B cell (primary cell): ENCODE measurements at regions not wholly inside any gene's neighbourhood (a gene's known extent, or its start where the extent isn't known, plus 50 kb on each side); places are given as distances from the start of the nearest gene placed in this dataset.
"Not testable (repeated sequence)": the region's sequence is repeated elsewhere in the genome, so short reads cannot be mapped to it uniquely, and the experiment has no call there.

ENCODE experiments used
- ATAC-seq: fragments of 200-7000 bp; cut with Tn5 transposase; one replicate; pipeline ENCODE4 v1.10.0; 2021; ENCODE audit warnings: low read depth, mild to moderate bottlenecking, moderate number of reproducible peaks, moderate library complexity
- CTCF ChIA-PET: fragments of 350-600 bp; sonication (Branson Sonifier 250); formaldehyde crosslinking; loops from one replicate; lab custom pipeline; 2021; ENCODE audit warnings: antibody characterized with exemption, inconsistent platforms; lab: Charles Lee
- POLR2A ChIA-PET: fragments of 350-600 bp; sonication (Branson Sonifier 250); formaldehyde crosslinking; loops from one replicate; lab custom pipeline; 2021; ENCODE audit warnings: antibody characterized with exemption; lab: Charles Lee
- DNase-seq: peaks from one replicate; pipeline ENCODE4 v3.0.0; 2013
- H2AFZ ChIP-seq: 2 replicates; pipeline ENCODE4 v1.6.1; 2012; ENCODE audit warnings: mild to moderate bottlenecking, low read depth, low read length; ENCODE audit not compliant: insufficient read depth, poor library complexity, severe bottlenecking
- H3K27ac ChIP-seq, 2 donors: 1 replicate in 1 of 2; 2 replicates in 1 of 2; pipeline ENCODE4 v1.5.1; 2012 to 2013; ENCODE audit warnings: low read length in 2 of 2, mild to moderate bottlenecking in 2 of 2, moderate library complexity in 1 of 2
- H3K27me3 ChIP-seq, 4 experiments: fragments of 200-600 bp in 1 of 4; sonication (generic) in 1 of 4; replicated peaks in 1 of 4; 1 replicate in 2 of 4; 2 replicates in 2 of 4; pipeline versions ENCODE4 v1.6.1 to v1.7.0; 2013 to 2016; ENCODE audit warnings: low read length in 3 of 4, mild to moderate bottlenecking in 2 of 4, mixed read lengths in 1 of 4, moderate library complexity in 1 of 4; ENCODE audit not compliant: insufficient read depth in 4 of 4, control insufficient read depth in 3 of 4; ENCODE audit errors: control extremely low read depth in 1 of 4
- H3K36me3 ChIP-seq, 2 experiments: replicated peaks in 1 of 2; 1 replicate in 1 of 2; 2 replicates in 1 of 2; pipeline versions ENCODE4 v1.6.1 to v1.7.1; 2013; ENCODE audit warnings: low read length in 1 of 2; ENCODE audit not compliant: insufficient read depth in 2 of 2, control insufficient read depth in 1 of 2; ENCODE audit errors: control extremely low read depth in 1 of 2, extremely low read depth in 1 of 2
- H3K4me1 ChIP-seq, 2 donors: fragments of 200-600 bp in 1 of 2; sonication (generic) in 1 of 2; 1 replicate in 1 of 2; 2 replicates in 1 of 2; pipeline versions ENCODE4 v1.5.1 to v1.6.1; 2013 to 2017; ENCODE audit warnings: low read length in 2 of 2; ENCODE audit not compliant: control insufficient read depth in 2 of 2, insufficient read depth in 2 of 2
- H3K4me2 ChIP-seq: replicated peaks from 2 replicates; pipeline ENCODE3; 2012; ENCODE audit warnings: mild to moderate bottlenecking, low read depth, low read length; ENCODE audit not compliant: poor library complexity, severe bottlenecking
- H3K4me3 ChIP-seq, 5 experiments: fragments of 200-600 bp in 1 of 5; sonication (generic) in 1 of 5; 1 replicate in 3 of 5; 2 replicates in 2 of 5; pipeline versions ENCODE4 v1.5.1 to v1.7.0; 2011 to 2016; ENCODE audit warnings: low read length in 4 of 5, mild to moderate bottlenecking in 4 of 5, low read depth in 2 of 5, control low read depth in 1 of 5, moderate library complexity in 1 of 5; ENCODE audit not compliant: insufficient read depth in 1 of 5; ENCODE audit errors: control extremely low read depth in 1 of 5, extremely low read depth in 1 of 5
- H3K79me2 ChIP-seq: fragments of 200-600 bp; sonication (generic); one replicate; pipeline ENCODE4 v1.6.0; 2016; ENCODE audit warnings: low read length; ENCODE audit not compliant: control insufficient read depth, insufficient read depth
- H3K9ac ChIP-seq: fragments of 200-600 bp; sonication (generic); 2 replicates; pipeline ENCODE4 v1.6.1; 2017; ENCODE audit warnings: mild to moderate bottlenecking, low read length, moderate library complexity
- H3K9me3 ChIP-seq, 3 donors: one replicate each; pipeline versions ENCODE4 v1.6.1 to v1.7.1; 2013; ENCODE audit warnings: low read length in 2 of 3; ENCODE audit not compliant: control insufficient read depth in 2 of 3, insufficient read depth in 1 of 3; ENCODE audit errors: control extremely low read depth in 1 of 3
- H4K20me1 ChIP-seq: 2 replicates; pipeline ENCODE4 v1.6.0; 2012; ENCODE audit warnings: mild to moderate bottlenecking, low read length; ENCODE audit not compliant: insufficient read depth, control insufficient read depth, poor library complexity, severe bottlenecking
- H3K27ac Mint-ChIP-seq: one replicate; pipeline ENCODE4 v1.8.0; 2021; ENCODE audit warnings: mixed read lengths
- H3K27me3 Mint-ChIP-seq: one replicate; pipeline ENCODE4 v1.8.0; 2021; ENCODE audit warnings: mixed read lengths
- H3K4me1 Mint-ChIP-seq: one replicate; pipeline ENCODE4 v1.8.0; 2021; ENCODE audit warnings: mixed read lengths
- H3K4me3 Mint-ChIP-seq: one replicate; pipeline ENCODE4 v1.8.0; 2021; ENCODE audit warnings: mixed read lengths
- H3K9me3 Mint-ChIP-seq: one replicate; pipeline ENCODE4 v1.8.0; 2022; ENCODE audit warnings: mixed read lengths; ENCODE audit not compliant: insufficient read depth
- CTCF ChIP-seq: fragments of 200-600 bp; IDR thresholded peaks from one replicate; pipeline ENCODE4 v1.8.0; 2022; ENCODE audit warnings: antibody characterized with exemption, mild to moderate bottlenecking
- EZH2 ChIP-seq: IDR thresholded peaks from 2 replicates; pipeline ENCODE4 v1.6.1; 2012; ENCODE audit warnings: borderline replicate concordance, low read depth, mild to moderate bottlenecking, moderate library complexity, low read length; ENCODE audit not compliant: insufficient read depth, poor library complexity, severe bottlenecking
- WGBS: methylation state at CpG from one replicate; pipeline ENCODE4 v1.1.5; 2013; ENCODE audit warnings: missing lambda C conversion rate; ENCODE audit not compliant: insufficient coverage; 5-methylcytosine and 5-hydroxymethylcytosine counted together
- intact Hi-C: fragments of 100-400 bp; cut with micrococcal nuclease; formaldehyde crosslinking; loops from one replicate; pipeline ENCODE4 v1.10.0; 2022

- no peaks in the 10 kb centered on the region for H3K36me3 ChIP-seq
- DNase-seq (no peak), ATAC-seq (no peak)
- H3K27me3 Mint-ChIP-seq, result no peaks in the 10 kb centered on the region
- intact Hi-C loops, result no loop called here
- no peaks in the 10 kb centered on the region for H3K4me1 ChIP-seq
- no peak overlapping the region for H3K9ac ChIP-seq
- no peak overlapping the region for H3K27ac Mint-ChIP-seq
- H4K20me1 ChIP-seq, result no peaks in the 10 kb centered on the region
- TF ChIP-seq EZH2, result no peak
- no peak for TF ChIP-seq CTCF
- no peak overlapping the region for H3K27ac ChIP-seq
- H3K9me3 Mint-ChIP-seq, result peaks cover 3% of the 10 kb centered on the region
- H3K79me2 ChIP-seq, result no peaks in the 10 kb centered on the region
- no peak overlapping the region for H3K4me3 ChIP-seq
- no peak overlapping the region for H3K4me3 Mint-ChIP-seq
- CTCF ChIA-PET, result no interaction called here
- peaks cover 0 to 4% (median 4%) of the 10 kb centered on the region in 3 donors for H3K9me3 ChIP-seq
- POLR2A ChIA-PET, result no interaction called here
- no peak overlapping the region for H2AFZ ChIP-seq
- no peaks in the 10 kb centered on the region for H3K27me3 ChIP-seq
- WGBS, result 100% methylated on average over 2 of the region's 5 CpGs
- no peak overlapping the region for H3K4me2 ChIP-seq
- no peaks in the 10 kb centered on the region for H3K4me1 Mint-ChIP-seq
Measured at GRCh38 chr3:87691109-87691508, 367.7 kb downstream of the CGGBP1 start.

GRCh38 chr3:87678984-87679660, 379.7 kb downstream of the CGGBP1 start:
- Histone ChIP-seq H3K4me1 (peaks cover 4 to 10% of the 10 kb centered on the region in 2 donors), H3K27me3 (peaks cover 2 to 15% (median 9%) of the 10 kb centered on the region in 4 experiments), H3K9me3 (peaks cover 5 to 13% (median 6%) of the 10 kb centered on the region in 3 donors)
- H3K9me3 Mint-ChIP-seq, H3K36me3 ChIP-seq, H4K20me1 ChIP-seq, POLR2A ChIA-PET, H3K4me3 ChIP-seq, H3K4me1 Mint-ChIP-seq, H3K27ac ChIP-seq, H3K4me2 ChIP-seq, H2AFZ ChIP-seq, ATAC-seq, H3K79me2 ChIP-seq, H3K4me3 Mint-ChIP-seq, intact Hi-C loops, DNase-seq, CTCF ChIA-PET, H3K9ac ChIP-seq, H3K27ac Mint-ChIP-seq: not testable (repeated sequence)
- H3K27me3 Mint-ChIP-seq, result peaks cover 20% of the 10 kb centered on the region
- 93% methylated on average over 24 of the region's 27 CpGs for WGBS
